GM21367 (cell line): ENCODE measurements at regions not wholly inside any gene's neighbourhood (a gene's known extent, or its start where the extent isn't known, plus 50 kb on each side); places are given as distances from the start of the nearest gene placed in this dataset.
"Not testable (repeated sequence)": the region's sequence is repeated elsewhere in the genome, so short reads cannot be mapped to it uniquely, and the experiment has no call there.

Experiments
- ATAC-seq: cut with Tn5 transposase; IDR thresholded peaks from one replicate; pipeline ENCODE4 v1.9.1; 2021; ENCODE audit not compliant: unreplicated experiment

GRCh38 chr2:91520972-91521535 lies 2829.6 kb downstream of the RPIA start:
- not testable (repeated sequence) for ATAC-seq

DNA sequence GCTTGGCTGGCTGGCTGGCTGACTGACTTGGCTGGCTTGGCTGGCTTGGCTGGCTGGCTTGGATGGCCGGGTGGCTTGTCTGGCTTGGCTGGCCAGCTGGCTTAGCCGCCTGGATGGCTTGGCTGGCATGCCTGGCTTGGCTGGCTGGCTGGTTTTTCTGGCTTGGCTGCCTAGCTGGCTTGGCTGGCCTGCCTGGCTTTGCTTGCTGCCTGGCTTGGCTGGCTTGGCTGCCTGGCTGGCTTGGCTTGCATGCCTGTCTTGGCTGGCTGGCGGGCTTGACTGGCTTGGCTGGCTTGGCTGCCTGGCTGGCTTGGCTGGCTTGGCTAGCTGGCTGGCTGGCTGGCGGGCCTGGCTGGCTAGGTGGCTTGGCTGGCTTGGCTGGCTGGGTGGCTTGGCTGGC lies 2830.5 kb downstream of the RPIA start:
- not testable (repeated sequence) for ATAC-seq

- ATAC-seq: not testable (repeated sequence)
These were observed 2831.4 kb downstream of the RPIA start for GRCh38 chr2:91522877-91523276.

DNA sequence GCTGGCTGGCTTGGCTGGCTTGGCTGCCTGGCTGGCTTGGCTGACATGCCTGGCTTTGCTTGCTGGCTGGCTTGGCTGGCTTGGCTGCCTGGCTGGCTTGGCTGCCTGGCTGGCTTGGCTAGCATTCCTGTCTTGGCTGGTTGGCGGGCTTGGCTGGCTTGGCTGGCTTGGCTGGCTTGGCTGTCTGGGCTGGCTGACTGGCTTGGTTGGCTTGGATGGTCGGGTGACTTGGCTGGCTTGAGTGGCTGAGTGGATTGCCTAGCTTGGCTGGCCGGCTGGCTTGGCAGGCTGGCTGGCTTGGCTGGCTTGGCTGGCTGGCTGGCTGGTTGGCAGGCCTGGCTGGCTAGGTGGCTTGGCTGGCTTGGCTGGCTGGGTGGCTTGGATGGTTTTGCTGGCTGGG lies 2832.3 kb downstream of the RPIA start:
- not testable (repeated sequence) for ATAC-seq

GRCh38 chr2:91525587-91525986 lies 2834.1 kb downstream of the RPIA start:
- ATAC-seq: not testable (repeated sequence)

DNA sequence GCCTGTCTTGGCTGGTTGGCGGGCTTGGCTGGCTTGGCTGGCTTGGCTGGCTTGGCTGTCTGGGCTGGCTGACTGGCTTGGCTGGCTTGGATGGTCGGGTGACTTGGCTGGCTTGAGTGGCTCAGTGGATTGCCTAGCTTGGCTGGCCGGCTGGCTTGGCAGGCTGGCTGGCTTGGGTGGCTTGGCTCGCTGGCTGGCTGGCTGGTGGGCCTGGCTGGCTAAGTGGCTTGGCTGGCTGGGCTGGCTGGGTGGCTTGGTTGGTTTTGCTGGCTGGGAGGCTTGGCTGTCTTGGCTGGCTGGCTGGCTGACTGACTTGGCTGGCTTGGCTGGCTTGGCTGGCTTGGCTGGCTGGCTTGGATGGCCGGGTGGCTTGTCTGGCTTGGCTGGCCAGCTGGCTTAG lies 2834.6 kb downstream of the RPIA start:
- ATAC-seq: not testable (repeated sequence)

GRCh38 chr2:91527056-91527455 lies 2835.6 kb downstream of the RPIA start:
- not testable (repeated sequence) for ATAC-seq

DNA sequence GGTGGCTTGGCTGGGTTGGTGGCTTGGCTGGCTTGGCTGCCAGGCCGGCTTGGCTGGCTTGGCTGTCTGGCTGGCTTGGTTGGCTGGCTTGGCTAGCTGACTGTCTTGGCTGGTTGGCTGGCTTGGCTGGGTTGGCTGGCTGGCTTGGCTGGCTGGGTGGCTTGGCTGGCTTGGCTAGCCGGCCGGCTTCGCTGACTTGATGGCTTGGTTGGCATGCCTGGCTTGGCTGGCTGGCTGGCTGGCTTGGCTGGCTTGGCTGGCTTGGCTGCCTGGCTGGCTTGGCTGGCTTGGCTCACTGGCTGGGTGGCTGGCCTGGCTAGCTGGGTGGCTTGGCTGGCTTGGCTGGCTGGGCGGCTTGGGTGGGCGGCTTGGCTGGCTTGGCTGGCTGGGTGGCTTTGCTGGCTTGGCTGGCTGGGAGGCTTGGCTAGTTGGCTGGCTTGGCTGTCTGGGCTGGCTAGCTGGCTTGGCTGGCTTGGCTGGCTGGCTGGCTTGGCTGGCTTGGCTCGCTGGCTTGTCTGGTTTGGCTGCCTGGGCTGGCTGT lies 2836.1 kb downstream of the RPIA start:
- not testable (repeated sequence) for ATAC-seq

DNA sequence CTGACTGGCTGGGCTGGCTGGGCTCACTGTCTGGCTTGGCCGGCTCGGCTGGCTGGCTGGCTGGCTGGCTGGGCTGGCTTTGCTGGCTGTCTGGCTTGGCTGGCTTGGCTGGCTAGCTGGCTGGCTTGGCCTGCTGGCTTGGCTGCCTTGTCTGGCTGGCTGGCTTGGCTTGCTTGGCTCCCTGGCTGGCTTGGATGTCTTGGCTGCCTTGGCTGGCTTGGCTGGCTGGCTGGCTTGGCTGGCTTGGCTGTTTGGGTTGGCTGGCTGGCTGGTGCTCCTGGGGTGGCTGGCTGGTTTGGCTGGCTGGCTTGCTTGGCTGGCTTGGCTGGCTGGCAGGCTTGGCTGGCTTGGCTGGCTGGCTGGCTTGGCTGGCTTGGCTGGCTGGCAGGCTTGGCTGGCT lies 2836.9 kb downstream of the RPIA start:
- ATAC-seq: not testable (repeated sequence)

DNA sequence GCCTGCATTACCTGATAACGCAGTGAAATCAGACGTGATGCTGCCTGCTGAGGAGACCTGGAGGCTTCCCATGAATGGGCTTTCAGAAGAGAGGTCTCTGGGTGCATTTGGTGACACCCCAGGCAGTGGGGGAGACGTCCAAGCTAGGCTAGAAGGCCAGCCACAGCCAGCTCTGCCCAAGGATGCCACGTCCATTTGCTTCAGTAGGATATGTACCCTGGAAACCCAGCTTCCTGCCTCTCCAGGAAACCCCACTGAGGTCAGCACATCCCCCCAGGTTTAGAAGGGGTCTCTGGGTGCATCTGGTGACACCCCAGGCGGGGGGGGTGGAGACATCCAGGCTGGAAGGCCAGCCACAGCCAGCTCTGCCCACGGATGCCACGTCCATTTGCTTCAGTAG lies 2844.6 kb downstream of the RPIA start:
- ATAC-seq: not testable (repeated sequence)

DNA sequence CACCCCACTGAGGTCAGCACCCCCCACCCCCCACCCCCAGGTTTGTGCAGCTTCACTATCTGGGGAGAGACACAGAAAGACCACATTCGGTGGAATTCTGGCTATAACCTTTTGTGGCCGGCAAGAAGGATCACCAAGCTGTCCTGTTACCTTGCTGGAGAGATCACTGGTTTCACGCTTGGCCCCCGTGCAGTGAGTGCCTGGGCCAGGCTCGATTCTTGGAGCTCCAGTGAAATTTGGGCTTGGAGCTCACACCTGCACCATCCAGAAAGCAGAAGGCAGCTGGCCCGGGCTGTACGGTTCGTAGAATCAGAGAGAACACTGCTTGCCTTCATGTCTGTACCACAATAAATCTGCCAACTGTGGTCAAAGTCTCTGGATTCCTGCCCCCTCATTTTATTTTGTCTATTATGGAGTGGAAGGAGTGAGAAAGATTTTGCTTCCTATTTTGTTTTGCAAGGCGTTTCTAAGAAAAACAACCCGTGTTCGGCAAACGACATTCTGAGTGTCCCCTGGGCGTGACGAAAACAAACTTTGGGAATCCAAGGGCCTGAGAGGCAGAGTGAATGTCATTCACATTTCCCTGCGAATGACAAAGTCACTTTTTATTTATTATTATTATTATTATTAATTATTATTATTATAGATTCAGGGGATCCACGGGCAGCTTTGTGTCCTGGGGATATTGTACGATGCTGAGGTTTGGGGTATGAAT lies 2845.2 kb downstream of the RPIA start:
- not testable (repeated sequence) for ATAC-seq

DNA sequence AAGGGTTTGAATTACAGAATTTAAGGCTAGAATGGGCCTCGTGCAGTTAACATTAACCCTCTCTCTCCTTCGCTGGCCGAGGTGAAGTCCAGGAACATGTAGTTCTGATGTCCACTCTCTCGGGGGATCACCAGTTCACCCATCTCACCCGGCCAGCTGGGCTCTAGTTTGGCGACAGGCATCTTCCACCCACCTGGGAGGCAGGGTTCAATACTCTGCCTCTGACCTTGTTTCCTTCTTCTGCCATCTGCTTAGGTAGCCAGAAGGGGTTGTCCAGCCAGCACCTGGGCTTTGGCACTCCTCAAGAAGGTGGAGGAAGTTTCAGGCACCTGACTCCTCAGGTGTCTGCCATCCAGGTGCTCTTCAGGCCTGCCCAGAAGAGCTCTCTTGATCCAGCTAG lies 2857.8 kb downstream of the RPIA start:
- ATAC-seq: not testable (repeated sequence)

GRCh38 chr2:91558234-91558633 lies 2866.8 kb downstream of the RPIA start:
- not testable (repeated sequence) for ATAC-seq

- ATAC-seq: not testable (repeated sequence)
These were observed 2867.8 kb downstream of the RPIA start for GRCh38 chr2:91559269-91559668.

DNA sequence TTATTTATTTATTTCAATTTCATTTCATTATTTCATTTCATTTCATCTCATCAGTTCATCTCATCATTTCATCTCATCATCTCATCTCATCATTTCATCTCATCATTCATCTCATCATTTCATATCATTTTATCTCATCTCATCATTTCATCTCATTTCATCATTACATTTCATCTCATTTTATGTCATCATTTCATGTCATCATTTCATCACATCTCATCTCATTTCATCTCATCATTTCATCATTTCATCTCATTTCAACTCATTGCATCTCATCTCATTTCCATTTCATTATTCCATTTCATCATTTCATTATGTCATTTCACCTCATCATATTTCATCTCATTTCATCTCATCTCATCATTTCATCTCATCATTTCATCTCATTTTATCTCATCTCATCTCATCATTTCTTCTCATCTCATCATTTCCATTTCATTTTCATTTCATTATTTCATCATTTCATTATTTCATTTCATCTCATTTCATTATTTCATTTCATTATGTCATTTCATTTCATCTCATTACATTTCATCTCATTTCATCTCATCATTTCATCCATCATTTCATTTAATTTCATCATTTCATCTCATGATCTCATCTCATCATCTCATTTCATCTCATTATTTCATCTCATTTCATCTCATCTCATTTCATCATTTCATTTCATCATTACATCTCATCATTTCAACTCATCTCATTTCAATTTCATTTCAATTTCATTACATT lies 2868.6 kb downstream of the RPIA start:
- ATAC-seq: not testable (repeated sequence)

DNA sequence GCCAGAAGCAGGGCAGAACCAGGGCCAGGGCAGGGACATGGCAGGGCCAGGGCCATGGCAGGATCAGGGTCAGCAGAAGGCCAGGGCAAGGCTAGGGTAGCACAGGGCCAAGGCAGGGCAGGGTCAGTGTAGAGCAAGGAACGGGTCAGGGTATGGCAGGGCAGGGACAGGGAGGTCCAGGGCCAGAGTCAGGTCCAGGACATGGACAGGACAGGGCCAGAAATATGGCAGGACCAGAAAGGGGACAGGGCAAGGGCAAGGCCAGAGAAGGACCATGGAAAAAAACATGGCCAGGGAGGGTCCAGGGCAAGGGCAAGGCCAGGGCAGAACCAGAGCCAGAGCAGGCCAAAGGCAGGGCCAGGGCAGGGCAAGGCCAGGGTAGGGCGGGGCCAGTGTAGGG lies 2870.7 kb downstream of the RPIA start:
- not testable (repeated sequence) for ATAC-seq

- ATAC-seq: not testable (repeated sequence)
These were observed 2873.2 kb downstream of the RPIA start for GRCh38 chr2:91564700-91565099.

- not testable (repeated sequence) for ATAC-seq
These were observed 2874.4 kb downstream of the RPIA start for GRCh38 chr2:91565689-91566430.

GRCh38 chr2:91566611-91567010 lies 2875.1 kb downstream of the RPIA start:
- not testable (repeated sequence) for ATAC-seq

DNA sequence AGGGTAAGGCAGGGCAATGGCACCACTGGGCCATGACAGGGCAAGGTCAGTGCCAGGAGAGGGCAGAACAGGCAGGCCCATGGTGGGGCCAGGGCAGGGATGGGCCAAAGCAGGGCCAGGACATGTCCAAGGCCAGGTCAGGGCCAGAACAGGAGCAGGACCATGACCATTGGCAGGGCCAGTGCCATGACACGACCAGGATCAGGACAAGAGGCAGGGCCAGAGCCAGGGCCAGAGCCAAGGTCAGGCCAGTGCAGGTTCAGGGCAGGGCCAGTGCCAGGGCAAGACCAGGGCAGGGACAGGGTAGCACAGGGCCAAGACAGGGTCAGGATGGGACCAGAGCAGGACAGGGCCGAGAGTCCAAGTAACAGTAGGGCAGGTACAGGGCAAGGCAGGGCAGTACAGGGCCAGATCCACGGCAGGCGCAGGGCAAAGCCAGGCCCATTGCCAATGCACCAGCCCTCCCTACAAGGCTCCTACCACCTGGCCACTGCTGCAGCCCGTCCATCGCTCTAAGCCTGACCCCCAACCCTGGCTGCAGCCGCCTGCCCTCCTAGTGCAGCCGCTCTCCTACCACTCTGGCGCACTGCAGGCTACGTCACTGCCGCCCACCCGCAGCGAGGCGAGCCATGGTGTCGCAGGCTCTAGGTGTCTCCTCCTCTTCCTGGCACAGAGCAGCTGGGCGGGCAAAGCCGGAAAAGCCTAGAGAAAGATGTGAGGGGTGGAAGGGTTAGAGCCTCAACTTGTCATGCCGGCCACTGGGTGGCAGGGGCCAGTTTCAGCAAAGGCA lies 2876.3 kb downstream of the RPIA start:
- ATAC-seq: not testable (repeated sequence)
